ENCODE measurements at regions not wholly inside any gene's neighbourhood (a gene's known extent, or its start where the extent isn't known, plus 50 kb on each side); places are given as distances from the start of the nearest gene placed in this dataset.

GRCh38 chr4:97013711-97014110 lies 1129.6 kb downstream of the STPG2 start:
- Histone ChIP-seq H3K4me2 (ENCODE audit: low read depth, low read length, poor library complexity, severe bottlenecking) (no peak overlapping the region), H3K4me3 (ENCODE audit: low read length, poor library complexity, severe bottlenecking) (no peak overlapping the region), H3K79me2 (ENCODE audit: insufficient read depth, low read length) (no peaks in the 10 kb centered on the region), H3K36me3 (ENCODE audit: insufficient read depth, low read length) (no peaks in the 10 kb centered on the region), H2AFZ (ENCODE audit: low read length) (no peak overlapping the region), H3K4me1 (ENCODE audit: insufficient read depth, low read length, poor library complexity, severe bottlenecking) (no peaks in the 10 kb centered on the region), H3K9me2 (replicated peaks; ENCODE audit: low read depth, low read length) (no peaks in the 10 kb centered on the region), H3K9ac (ENCODE audit: low read depth, low read length, poor library complexity, severe bottlenecking) (no peak overlapping the region), H4K20me1 (ENCODE audit: insufficient read depth, low read length, poor library complexity, severe bottlenecking) (no peaks in the 10 kb centered on the region), H3F3A (ENCODE audit: low read depth) (no peaks in the 10 kb centered on the region), H3K9me3 (ENCODE audit: insufficient read depth, low read depth, low read length) (no peaks in the 10 kb centered on the region), H3K27me3 (ENCODE audit: insufficient read depth, low read length, poor library complexity, severe bottlenecking) (no peaks in the 10 kb centered on the region)
- TF ChIP-seq EZH2phosphoT487 (IDR thresholded peaks at IDR 0.05; ENCODE audit: borderline replicate concordance) (no peak), CTCF (conservative IDR thresholded peaks at IDR 0.05; ENCODE audit: low read length) (no peak)

- Histone ChIP-seq H3K79me2 (ENCODE audit: insufficient read depth, low read length) (no peaks in the 10 kb centered on the region), H3K4me3 (ENCODE audit: low read length, poor library complexity, severe bottlenecking) (no peak overlapping the region), H3K27me3 (ENCODE audit: insufficient read depth, low read length, poor library complexity, severe bottlenecking) (no peaks in the 10 kb centered on the region), H3K9me3 (ENCODE audit: insufficient read depth, low read depth, low read length) (no peaks in the 10 kb centered on the region), H4K20me1 (ENCODE audit: insufficient read depth, low read length, poor library complexity, severe bottlenecking) (no peaks in the 10 kb centered on the region), H3K4me1 (ENCODE audit: insufficient read depth, low read length, poor library complexity, severe bottlenecking) (no peaks in the 10 kb centered on the region), H3K9me2 (replicated peaks; ENCODE audit: low read depth, low read length) (no peaks in the 10 kb centered on the region), H3K36me3 (ENCODE audit: insufficient read depth, low read length) (no peaks in the 10 kb centered on the region), H3K9ac (ENCODE audit: low read depth, low read length, poor library complexity, severe bottlenecking) (no peak overlapping the region), H3F3A (ENCODE audit: low read depth) (no peaks in the 10 kb centered on the region), H3K4me2 (ENCODE audit: low read depth, low read length, poor library complexity, severe bottlenecking) (no peak overlapping the region), H2AFZ (ENCODE audit: low read length) (no peak overlapping the region)
- TF ChIP-seq CTCF (conservative IDR thresholded peaks at IDR 0.05; ENCODE audit: low read length) (no peak), EZH2phosphoT487 (IDR thresholded peaks at IDR 0.05; ENCODE audit: borderline replicate concordance) (no peak)
These were observed 1128.0 kb downstream of the STPG2 start for GRCh38 chr4:97015301-97015700.

GRCh38 chr4:97016186-97016907 lies 1126.9 kb downstream of the STPG2 start:
- Histone ChIP-seq H3K4me3 (ENCODE audit: low read length, poor library complexity, severe bottlenecking) (no peak overlapping the region), H3K4me1 (ENCODE audit: insufficient read depth, low read length, poor library complexity, severe bottlenecking) (no peaks in the 10 kb centered on the region), H3K79me2 (ENCODE audit: insufficient read depth, low read length) (no peaks in the 10 kb centered on the region), H3K9me2 (replicated peaks; ENCODE audit: low read depth, low read length) (no peaks in the 10 kb centered on the region), H3K27me3 (ENCODE audit: insufficient read depth, low read length, poor library complexity, severe bottlenecking) (no peaks in the 10 kb centered on the region), H2AFZ (ENCODE audit: low read length) (no peak overlapping the region), H3F3A (ENCODE audit: low read depth) (no peaks in the 10 kb centered on the region), H3K9ac (ENCODE audit: low read depth, low read length, poor library complexity, severe bottlenecking) (no peak overlapping the region), H3K4me2 (ENCODE audit: low read depth, low read length, poor library complexity, severe bottlenecking) (no peak overlapping the region), H3K36me3 (ENCODE audit: insufficient read depth, low read length) (no peaks in the 10 kb centered on the region), H4K20me1 (ENCODE audit: insufficient read depth, low read length, poor library complexity, severe bottlenecking) (no peaks in the 10 kb centered on the region), H3K9me3 (ENCODE audit: insufficient read depth, low read depth, low read length) (no peaks in the 10 kb centered on the region)
- TF ChIP-seq CTCF (conservative IDR thresholded peaks at IDR 0.05; ENCODE audit: low read length) = no peak
- TF ChIP-seq EZH2phosphoT487 (IDR thresholded peaks at IDR 0.05; ENCODE audit: borderline replicate concordance) = no peak
